ENCODE measurements at regions not wholly inside any gene's neighbourhood (a gene's known extent, or its start where the extent isn't known, plus 50 kb on each side); places are given as distances from the start of the nearest gene placed in this dataset.
"Not testable (repeated sequence)": the region's sequence is repeated elsewhere in the genome, so short reads cannot be mapped to it uniquely, and the experiment has no call there.

DNA sequence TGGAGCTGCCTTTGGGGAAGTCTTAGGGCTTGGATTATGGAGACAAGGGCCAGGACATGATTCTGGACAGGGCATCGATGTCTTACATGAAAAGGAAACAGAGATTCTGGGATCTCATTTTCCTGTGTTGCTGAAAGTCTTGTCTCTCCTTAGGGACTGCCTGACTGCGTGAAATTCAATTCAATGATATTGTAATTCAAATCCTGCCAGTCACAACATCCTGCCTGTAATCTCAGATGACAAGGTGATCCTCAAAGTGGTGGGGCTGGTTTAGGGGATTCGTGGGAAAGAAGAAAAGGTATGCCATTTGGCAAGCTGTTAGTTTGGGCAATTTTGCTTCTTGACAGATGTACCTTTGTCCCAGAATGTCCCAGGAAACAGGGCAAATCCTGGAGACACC, 129.1 kb downstream of the KBTBD8 start:
- TF ChIP-seq, protein P1, sequence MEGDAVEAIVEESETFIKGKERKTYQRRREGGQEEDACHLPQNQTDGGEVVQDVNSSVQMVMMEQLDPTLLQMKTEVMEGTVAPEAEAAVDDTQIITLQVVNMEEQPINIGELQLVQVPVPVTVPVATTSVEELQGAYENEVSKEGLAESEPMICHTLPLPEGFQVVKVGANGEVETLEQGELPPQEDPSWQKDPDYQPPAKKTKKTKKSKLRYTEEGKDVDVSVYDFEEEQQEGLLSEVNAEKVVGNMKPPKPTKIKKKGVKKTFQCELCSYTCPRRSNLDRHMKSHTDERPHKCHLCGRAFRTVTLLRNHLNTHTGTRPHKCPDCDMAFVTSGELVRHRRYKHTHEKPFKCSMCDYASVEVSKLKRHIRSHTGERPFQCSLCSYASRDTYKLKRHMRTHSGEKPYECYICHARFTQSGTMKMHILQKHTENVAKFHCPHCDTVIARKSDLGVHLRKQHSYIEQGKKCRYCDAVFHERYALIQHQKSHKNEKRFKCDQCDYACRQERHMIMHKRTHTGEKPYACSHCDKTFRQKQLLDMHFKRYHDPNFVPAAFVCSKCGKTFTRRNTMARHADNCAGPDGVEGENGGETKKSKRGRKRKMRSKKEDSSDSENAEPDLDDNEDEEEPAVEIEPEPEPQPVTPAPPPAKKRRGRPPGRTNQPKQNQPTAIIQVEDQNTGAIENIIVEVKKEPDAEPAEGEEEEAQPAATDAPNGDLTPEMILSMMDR (IDR thresholded peaks at IDR 0.05; ENCODE audit: insufficient read depth, low read depth, low read length, missing control alignments), result no peak
- no peak for DNase-seq (ENCODE audit: low read depth)
- H3K4me3 ChIP-seq (ENCODE audit: low read length), result no peak overlapping the region

DNA sequence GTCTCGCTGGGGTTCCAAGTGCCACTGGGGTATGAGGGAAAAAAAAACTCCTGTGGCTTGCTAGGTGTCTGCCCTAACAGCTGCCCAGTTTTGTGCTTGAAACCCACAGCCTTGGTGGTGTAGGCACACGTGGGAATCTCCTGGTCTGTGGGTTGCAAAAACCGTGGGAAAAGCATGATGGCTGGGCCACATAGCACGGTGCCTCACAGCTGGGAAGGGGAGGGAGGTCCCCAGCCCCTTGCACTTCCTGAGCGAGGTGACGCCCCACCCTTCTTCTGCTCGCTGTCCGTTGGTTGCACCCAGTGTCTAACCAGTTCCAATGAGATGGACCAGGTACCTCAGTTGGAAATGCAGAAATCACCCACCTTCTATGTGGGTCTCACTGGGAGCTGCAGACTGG, 144.3 kb downstream of the KBTBD8 start:
- TF ChIP-seq, protein P1 (IDR thresholded peaks at IDR 0.05; ENCODE audit: insufficient read depth, low read depth, low read length, missing control alignments), result no peak
- no peak overlapping the region for H3K4me3 ChIP-seq (ENCODE audit: low read length)
- DNase-seq (ENCODE audit: low read depth), result no peak

DNA sequence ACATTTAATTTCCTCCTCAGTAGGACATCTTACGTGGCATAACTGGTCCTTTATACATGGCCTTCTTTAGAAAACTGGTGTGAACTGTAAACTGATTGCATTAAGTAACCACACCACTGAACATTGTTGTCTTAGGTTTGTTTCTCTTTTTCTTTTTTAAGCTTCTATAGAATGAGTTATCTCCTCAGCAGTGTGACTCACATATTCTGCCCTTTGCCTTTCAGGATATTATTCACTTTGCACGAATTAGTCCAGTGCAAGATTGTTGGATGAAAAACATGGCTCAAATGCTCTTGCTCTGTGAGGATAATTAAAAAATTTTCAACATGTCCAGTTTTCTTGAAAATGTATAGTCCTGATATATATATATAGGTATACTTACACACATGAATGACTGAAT, 147.6 kb downstream of the KBTBD8 start:
- TF ChIP-seq, protein P1 (IDR thresholded peaks at IDR 0.05; ENCODE audit: insufficient read depth, low read depth, low read length, missing control alignments), result no peak
- no peak for DNase-seq (ENCODE audit: low read depth)
- no peak overlapping the region for H3K4me3 ChIP-seq (ENCODE audit: low read length)

DNA sequence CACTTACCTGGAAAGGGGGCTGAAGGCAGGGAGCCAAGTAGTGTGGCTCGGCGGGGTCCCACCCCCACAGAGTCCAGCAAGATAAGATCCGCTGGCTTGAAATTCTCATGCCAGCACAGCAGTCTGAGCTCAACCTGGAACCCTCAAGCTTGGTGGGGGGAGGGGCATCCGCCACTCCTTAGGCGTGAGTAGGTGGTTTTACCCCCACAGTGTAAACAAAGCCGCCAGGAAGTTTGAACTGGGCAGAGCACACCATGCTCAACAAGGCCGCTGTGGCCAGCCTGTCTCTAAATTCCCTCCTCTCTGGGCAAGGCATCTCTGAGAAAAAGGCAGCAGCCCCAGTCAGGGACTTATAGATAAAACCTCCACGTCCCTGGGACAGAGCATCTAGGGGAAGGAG, 156.3 kb downstream of the KBTBD8 start:
- H3K4me3 ChIP-seq (ENCODE audit: low read length), result no peak overlapping the region
- DNase-seq (ENCODE audit: low read depth), result no peak
- TF ChIP-seq, protein P1 (IDR thresholded peaks at IDR 0.05; ENCODE audit: insufficient read depth, low read depth, low read length, missing control alignments), result no peak

DNA sequence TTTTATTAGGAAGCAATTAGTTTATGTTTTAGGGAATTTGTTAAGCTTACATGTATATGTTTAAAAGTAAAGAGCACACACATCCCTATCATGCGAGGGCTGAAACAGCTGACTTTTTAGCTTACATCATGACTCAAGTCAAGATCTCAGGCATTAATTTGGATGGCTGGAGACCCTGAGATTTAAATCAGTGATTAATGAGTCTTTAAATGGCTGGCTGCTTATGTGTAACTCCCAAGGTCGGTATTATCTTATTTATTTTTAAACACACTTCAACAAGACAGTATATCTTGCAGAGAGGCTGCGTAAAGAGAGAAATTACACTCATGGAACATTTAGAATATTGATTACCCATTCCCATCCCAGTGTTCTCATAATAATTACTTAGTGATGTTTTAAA, 169.4 kb downstream of the KBTBD8 start:
- no peak overlapping the region for H3K4me3 ChIP-seq (ENCODE audit: low read length)
- DNase-seq (ENCODE audit: low read depth), result no peak
- TF ChIP-seq, protein P1 (IDR thresholded peaks at IDR 0.05; ENCODE audit: insufficient read depth, low read depth, low read length, missing control alignments), result no peak

DNA sequence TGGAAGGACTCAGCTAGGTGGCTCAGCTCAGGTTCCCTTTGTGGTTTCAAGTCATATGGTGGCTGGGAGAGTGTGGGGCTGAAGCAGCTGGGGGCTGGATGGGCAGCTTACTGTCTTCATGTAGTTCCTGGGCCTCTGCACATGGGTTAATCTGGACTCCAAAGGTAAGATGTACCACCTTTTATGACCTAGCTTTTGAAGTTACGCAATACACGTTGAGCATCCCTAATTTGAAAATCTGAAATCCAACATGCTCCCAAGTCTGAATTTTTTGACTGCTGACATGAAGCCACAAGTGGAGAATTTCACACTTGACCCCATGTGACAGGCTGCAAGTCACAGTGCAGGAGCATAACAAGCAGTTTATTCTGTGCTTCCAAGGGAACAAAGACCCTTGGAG, 173.7 kb downstream of the KBTBD8 start:
- no peak overlapping the region for H3K4me3 ChIP-seq (ENCODE audit: low read length)
- DNase-seq (ENCODE audit: low read depth), result no peak
- TF ChIP-seq, protein P1 (IDR thresholded peaks at IDR 0.05; ENCODE audit: insufficient read depth, low read depth, low read length, missing control alignments), result no peak

DNA sequence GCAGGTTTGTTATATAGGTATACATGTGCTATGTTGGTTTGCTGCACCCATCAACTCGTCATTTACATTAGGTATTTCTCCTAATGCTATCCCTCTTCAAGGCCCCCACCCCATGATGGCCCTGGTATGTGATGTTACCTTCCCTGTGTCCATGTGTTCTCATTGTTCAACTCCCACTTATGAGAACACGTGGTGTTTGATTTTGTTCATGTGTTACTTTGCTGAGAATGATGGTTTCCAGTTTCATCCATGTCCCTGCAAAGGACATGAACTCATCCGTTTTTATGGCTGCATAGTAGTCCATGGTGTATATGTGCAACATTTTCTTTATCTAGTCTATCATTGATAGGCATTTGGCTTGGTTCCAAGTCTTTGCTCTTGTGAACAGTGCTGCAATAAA, 175.0 kb downstream of the KBTBD8 start:
- H3K4me3 ChIP-seq (ENCODE audit: low read length); DNase-seq (ENCODE audit: low read depth): not testable (repeated sequence)

DNA sequence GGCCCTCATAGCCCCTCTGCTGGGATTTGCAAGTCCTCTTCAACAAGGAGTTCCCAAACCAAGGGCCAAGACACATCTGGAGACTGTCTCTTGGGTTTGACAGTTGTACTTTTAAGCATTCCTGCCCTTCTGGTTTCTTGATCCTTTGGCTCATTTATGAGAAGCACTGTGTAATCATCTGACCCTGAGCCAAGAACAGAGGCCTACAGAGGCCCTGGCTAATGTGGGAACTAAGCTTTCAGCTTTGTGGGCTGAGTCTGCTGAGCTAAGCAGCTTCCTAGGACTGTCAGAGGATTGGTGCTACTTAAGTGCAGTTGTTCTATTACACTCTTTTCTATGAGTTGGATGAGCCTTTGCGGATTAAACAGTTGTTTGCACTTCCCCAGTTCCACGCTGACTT, 178.3 kb downstream of the KBTBD8 start:
- no peak for DNase-seq (ENCODE audit: low read depth)
- TF ChIP-seq, protein P1 (IDR thresholded peaks at IDR 0.05; ENCODE audit: insufficient read depth, low read depth, low read length, missing control alignments), result no peak
- H3K4me3 ChIP-seq (ENCODE audit: low read length), result no peak overlapping the region
